Activated T-helper 17 cell treated with anti-CD3 and anti-CD28 coated beads, Interleukin-2, amount 50 U/mL, for 72 hours (primary cell): ENCODE measurements at regions not wholly inside any gene's neighbourhood (a gene's known extent, or its start where the extent isn't known, plus 50 kb on each side); places are given as distances from the start of the nearest gene placed in this dataset.
"Not testable (repeated sequence)": the region's sequence is repeated elsewhere in the genome, so short reads cannot be mapped to it uniquely, and the experiment has no call there.

Experiments
- ATAC-seq: fragments of 150-1000 bp; cut with Tn5 transposase; replicated peaks from 2 replicates; pipeline ENCODE4 v1.10.0; 2021; ENCODE audit warnings: mild to moderate bottlenecking, moderate library complexity
- H3K27ac Mint-ChIP-seq: one replicate; pipeline ENCODE4 v1.8.0; 2022; ENCODE audit warnings: mixed read lengths
- H3K27me3 Mint-ChIP-seq: one replicate; pipeline ENCODE4 v1.8.0; 2022; ENCODE audit warnings: mixed read lengths
- H3K36me3 Mint-ChIP-seq: one replicate; pipeline ENCODE4 v1.8.0; 2022; ENCODE audit warnings: low read depth, mild to moderate bottlenecking, mixed read lengths
- H3K4me1 Mint-ChIP-seq: one replicate; pipeline ENCODE4 v1.8.0; 2022; ENCODE audit warnings: mixed read lengths
- H3K4me3 Mint-ChIP-seq: one replicate; pipeline ENCODE4 v1.8.0; 2022; ENCODE audit warnings: mild to moderate bottlenecking, mixed read lengths
- H3K9me3 Mint-ChIP-seq: one replicate; pipeline ENCODE4 v1.8.0; 2022; ENCODE audit warnings: mixed read lengths

GRCh38 chr17:52606590-52606989 is 448.1 kb upstream of the CA10 start:
- no peak for ATAC-seq
- Mint-ChIP-seq H3K27me3 (peaks cover 3% of the 10 kb centered on the region), H3K27ac (no peak overlapping the region), H3K9me3 (peaks cover 13% of the 10 kb centered on the region), H3K4me3 (no peak overlapping the region), H3K36me3 (no peaks in the 10 kb centered on the region), H3K4me1 (no peaks in the 10 kb centered on the region)

GRCh38 chr17:52606098-52606497 is 447.6 kb upstream of the CA10 start:
- no peaks in the 10 kb centered on the region for H3K4me1 Mint-ChIP-seq

GRCh38 chr17:52604105-52604504 is 445.6 kb upstream of the CA10 start:
- H3K27me3 Mint-ChIP-seq: peaks cover 3% of the 10 kb centered on the region
- H3K27ac Mint-ChIP-seq: no peak overlapping the region
- H3K9me3 Mint-ChIP-seq: peaks cover 9% of the 10 kb centered on the region
- no peaks in the 10 kb centered on the region for H3K36me3 Mint-ChIP-seq
- H3K4me1 Mint-ChIP-seq: no peaks in the 10 kb centered on the region
- no peak overlapping the region for H3K4me3 Mint-ChIP-seq
- ATAC-seq: no peak

More at GRCh38 chr17:52606098-52606497, 447.6 kb upstream of the CA10 start:
- H3K4me3 Mint-ChIP-seq: no peak overlapping the region
- no peak overlapping the region for H3K27ac Mint-ChIP-seq
- peaks cover 3% of the 10 kb centered on the region for H3K27me3 Mint-ChIP-seq
- H3K9me3 Mint-ChIP-seq: peaks cover 10% of the 10 kb centered on the region
- H3K36me3 Mint-ChIP-seq: no peaks in the 10 kb centered on the region
- ATAC-seq: no peak

GRCh38 chr17:52597452-52598215 is 439.1 kb upstream of the CA10 start:
- H3K4me1 Mint-ChIP-seq, H3K27ac Mint-ChIP-seq, H3K4me3 Mint-ChIP-seq, H3K36me3 Mint-ChIP-seq, ATAC-seq, H3K27me3 Mint-ChIP-seq, H3K9me3 Mint-ChIP-seq: not testable (repeated sequence)

GRCh38 chr17:52594516-52594915 is 436.0 kb upstream of the CA10 start:
- no peak for ATAC-seq
- Mint-ChIP-seq H3K9me3 (peaks cover 9% of the 10 kb centered on the region), H3K4me3 (no peak overlapping the region), H3K27me3 (no peaks in the 10 kb centered on the region), H3K27ac (no peak overlapping the region), H3K4me1 (no peaks in the 10 kb centered on the region), H3K36me3 (no peaks in the 10 kb centered on the region)

GRCh38 chr17:52546990-52547389 is 388.5 kb upstream of the CA10 start:
- Mint-ChIP-seq H3K9me3 (peaks cover 4% of the 10 kb centered on the region), H3K27me3 (no peaks in the 10 kb centered on the region), H3K36me3 (no peaks in the 10 kb centered on the region), H3K4me3 (no peak overlapping the region), H3K4me1 (no peaks in the 10 kb centered on the region), H3K27ac (no peak overlapping the region)
- ATAC-seq: no peak

- ATAC-seq: no peak
- no peaks in the 10 kb centered on the region for H3K27me3 Mint-ChIP-seq
- H3K36me3 Mint-ChIP-seq: no peaks in the 10 kb centered on the region
- no peak overlapping the region for H3K27ac Mint-ChIP-seq
- H3K4me1 Mint-ChIP-seq: no peaks in the 10 kb centered on the region
- no peak overlapping the region for H3K4me3 Mint-ChIP-seq
- H3K9me3 Mint-ChIP-seq: peaks cover 4% of the 10 kb centered on the region
Measured at GRCh38 chr17:52546493-52546892, 388.0 kb upstream of the CA10 start.

GRCh38 chr17:52537421-52537820 is 378.9 kb upstream of the CA10 start:
- Mint-ChIP-seq H3K27ac (no peak overlapping the region), H3K9me3 (no peaks in the 10 kb centered on the region), H3K36me3 (no peaks in the 10 kb centered on the region), H3K4me3 (no peak overlapping the region), H3K4me1 (no peaks in the 10 kb centered on the region), H3K27me3 (no peaks in the 10 kb centered on the region)
- no peak for ATAC-seq

- no peak overlapping the region for H3K27ac Mint-ChIP-seq
- no peak for ATAC-seq
- no peaks in the 10 kb centered on the region for H3K9me3 Mint-ChIP-seq
- H3K4me1 Mint-ChIP-seq: no peaks in the 10 kb centered on the region
- H3K27me3 Mint-ChIP-seq: no peaks in the 10 kb centered on the region
- no peak overlapping the region for H3K4me3 Mint-ChIP-seq
- no peaks in the 10 kb centered on the region for H3K36me3 Mint-ChIP-seq
Measured at GRCh38 chr17:52536489-52536888, 378.0 kb upstream of the CA10 start.

- Mint-ChIP-seq H3K27me3 (no peaks in the 10 kb centered on the region), H3K36me3 (no peaks in the 10 kb centered on the region), H3K9me3 (no peaks in the 10 kb centered on the region), H3K4me1 (no peaks in the 10 kb centered on the region), H3K4me3 (no peak overlapping the region), H3K27ac (no peak overlapping the region)
- no peak for ATAC-seq
Measured at GRCh38 chr17:52532373-52532772, 373.9 kb upstream of the CA10 start.

GRCh38 chr17:52524096-52524637 is 365.7 kb upstream of the CA10 start:
- no peak for ATAC-seq
- no peaks in the 10 kb centered on the region for H3K27me3 Mint-ChIP-seq
- no peak overlapping the region for H3K27ac Mint-ChIP-seq
- no peaks in the 10 kb centered on the region for H3K4me1 Mint-ChIP-seq
- H3K9me3 Mint-ChIP-seq: no peaks in the 10 kb centered on the region
- no peak overlapping the region for H3K4me3 Mint-ChIP-seq
- H3K36me3 Mint-ChIP-seq: no peaks in the 10 kb centered on the region

GRCh38 chr17:52517176-52517575 is 358.7 kb upstream of the CA10 start:
- H3K27ac Mint-ChIP-seq: no peak overlapping the region
- no peak for ATAC-seq
- no peaks in the 10 kb centered on the region for H3K4me1 Mint-ChIP-seq
- H3K9me3 Mint-ChIP-seq: no peaks in the 10 kb centered on the region
- H3K27me3 Mint-ChIP-seq: no peaks in the 10 kb centered on the region
- no peaks in the 10 kb centered on the region for H3K36me3 Mint-ChIP-seq
- no peak overlapping the region for H3K4me3 Mint-ChIP-seq

- Mint-ChIP-seq H3K27ac (no peak overlapping the region), H3K9me3 (peaks cover 1% of the 10 kb centered on the region), H3K4me3 (no peak overlapping the region), H3K36me3 (no peaks in the 10 kb centered on the region), H3K4me1 (no peaks in the 10 kb centered on the region), H3K27me3 (no peaks in the 10 kb centered on the region)
- ATAC-seq: no peak
Measured at GRCh38 chr17:52515927-52516326, 357.4 kb upstream of the CA10 start.

GRCh38 chr17:52505601-52506000 is 347.1 kb upstream of the CA10 start:
- no peaks in the 10 kb centered on the region for H3K36me3 Mint-ChIP-seq

GRCh38 chr17:52504081-52504480 is 345.6 kb upstream of the CA10 start:
- Mint-ChIP-seq H3K9me3 (peaks cover 8% of the 10 kb centered on the region), H3K4me3 (no peak overlapping the region), H3K27ac (no peak overlapping the region), H3K4me1 (no peaks in the 10 kb centered on the region), H3K27me3 (no peaks in the 10 kb centered on the region), H3K36me3 (no peaks in the 10 kb centered on the region)
- no peak for ATAC-seq

More at GRCh38 chr17:52505601-52506000, 347.1 kb upstream of the CA10 start:
- ATAC-seq: no peak
- Mint-ChIP-seq H3K9me3 (peaks cover 8% of the 10 kb centered on the region), H3K27ac (no peak overlapping the region), H3K4me1 (no peaks in the 10 kb centered on the region), H3K4me3 (no peak overlapping the region), H3K27me3 (no peaks in the 10 kb centered on the region)
